Left lung (tissue), 4 donors: ENCODE measurements at regions not wholly inside any gene's neighbourhood (a gene's known extent, or its start where the extent isn't known, plus 50 kb on each side); places are given as distances from the start of the nearest gene placed in this dataset.

Source experiments
- ATAC-seq: fragments of 200-7000 bp; cut with Tn5 transposase; one replicate; pipeline ENCODE4 v1.9.1; 2020; ENCODE audit warnings: moderate library complexity
- DNase-seq, 4 donors: peaks; one replicate each; pipeline ENCODE4 v3.0.0-alpha.2; 2013 to 2020
- H3K27ac ChIP-seq, 2 donors: fragments of 200-600 bp; sonication (generic) in 1 of 2; one replicate each; pipeline versions ENCODE4 v1.5.0 to v1.8.0; 2020 to 2021
- H3K27me3 ChIP-seq, 2 donors: fragments of 200-600 bp; sonication (generic) in 1 of 2; one replicate each; pipeline versions ENCODE4 v1.5.0 to v1.8.0; 2020 to 2021
- H3K36me3 ChIP-seq, 2 donors: fragments of 200-600 bp; sonication (generic) in 1 of 2; one replicate each; pipeline versions ENCODE4 v1.5.0 to v1.8.0; 2020 to 2021
- H3K4me1 ChIP-seq, 2 donors: fragments of 200-600 bp; one replicate each; pipeline ENCODE4 v1.8.0; 2021
- H3K4me3 ChIP-seq, 2 donors: fragments of 200-600 bp; sonication (generic) in 1 of 2; one replicate each; pipeline versions ENCODE4 v1.5.0 to v1.8.0; 2020 to 2021; ENCODE audit warnings: mild to moderate bottlenecking in 1 of 2
- H3K9me3 ChIP-seq, 2 donors: fragments of 200-600 bp; sonication (generic) in 1 of 2; one replicate each; pipeline versions ENCODE4 v1.5.0 to v1.8.0; 2020 to 2021
- CTCF ChIP-seq, 2 donors: fragments of 200-600 bp; sonication (generic) in 1 of 2; IDR thresholded peaks; one replicate each; pipeline versions ENCODE4 v1.5.0 to v1.8.0; 2021; ENCODE audit warnings: antibody characterized with exemption in 2 of 2
- intact Hi-C, 2 donors: fragments of 100-400 bp; cut with DNase I; formaldehyde crosslinking; loops; one replicate each; pipeline versions ENCODE4 v1.11.2 to v1.14.2; 2022
- donor health status: DM: no; HTN: yes; CAD: no.
- donor health status: DM: no; HTN: no; CAD: no.

GRCh38 chr2:120509213-120509815 is 163.4 kb downstream of the INHBB start:
- Histone ChIP-seq H3K27ac (no peak overlapping the region), H3K4me1 (no peaks in the 10 kb centered on the region), H3K36me3 (no peaks in the 10 kb centered on the region), H3K27me3 (no peaks in the 10 kb centered on the region), H3K9me3 (no peaks in the 10 kb centered on the region), H3K4me3 (no peak overlapping the region)
- ATAC-seq (no peak), DNase-seq (no peak)
- no peak for TF ChIP-seq CTCF (IDR thresholded peaks at IDR 0.05)
- intact Hi-C loops: no loop called here

GRCh38 chr2:120509991-120510735 is 164.2 kb downstream of the INHBB start:
- Histone ChIP-seq H3K4me3 (no peak overlapping the region), H3K4me1 (no peaks in the 10 kb centered on the region), H3K27me3 (no peaks in the 10 kb centered on the region), H3K27ac (no peak overlapping the region), H3K9me3 (no peaks in the 10 kb centered on the region), H3K36me3 (no peaks in the 10 kb centered on the region)
- intact Hi-C loops: no loop called here
- ATAC-seq: no peak
- TF ChIP-seq CTCF (IDR thresholded peaks at IDR 0.05): no peak
- DNase-seq: no peak

GRCh38 chr2:120510751-120511395 is 164.9 kb downstream of the INHBB start:
- Histone ChIP-seq H3K27ac (no peak overlapping the region), H3K36me3 (no peaks in the 10 kb centered on the region), H3K27me3 (no peaks in the 10 kb centered on the region), H3K4me3 (no peak overlapping the region), H3K4me1 (no peaks in the 10 kb centered on the region), H3K9me3 (no peaks in the 10 kb centered on the region)
- TF ChIP-seq CTCF (IDR thresholded peaks at IDR 0.05): no peak
- intact Hi-C loops: no loop called here
- no peak for ATAC-seq
- DNase-seq: peak in 1 of 4 donors; percentile 6

GRCh38 chr2:120511536-120511935 is 165.6 kb downstream of the INHBB start:
- Histone ChIP-seq H3K27ac (no peak overlapping the region), H3K36me3 (no peaks in the 10 kb centered on the region), H3K9me3 (no peaks in the 10 kb centered on the region), H3K27me3 (no peaks in the 10 kb centered on the region), H3K4me3 (no peak overlapping the region), H3K4me1 (no peaks in the 10 kb centered on the region)
- TF ChIP-seq CTCF (IDR thresholded peaks at IDR 0.05): no peak
- ATAC-seq: no peak
- peak in 1 of 4 donors; percentile 26 for DNase-seq
- intact Hi-C loops: no loop called here
